ENCODE measurements at regions not wholly inside any gene's neighbourhood (a gene's known extent, or its start where the extent isn't known, plus 50 kb on each side); places are given as distances from the start of the nearest gene placed in this dataset.

DNA sequence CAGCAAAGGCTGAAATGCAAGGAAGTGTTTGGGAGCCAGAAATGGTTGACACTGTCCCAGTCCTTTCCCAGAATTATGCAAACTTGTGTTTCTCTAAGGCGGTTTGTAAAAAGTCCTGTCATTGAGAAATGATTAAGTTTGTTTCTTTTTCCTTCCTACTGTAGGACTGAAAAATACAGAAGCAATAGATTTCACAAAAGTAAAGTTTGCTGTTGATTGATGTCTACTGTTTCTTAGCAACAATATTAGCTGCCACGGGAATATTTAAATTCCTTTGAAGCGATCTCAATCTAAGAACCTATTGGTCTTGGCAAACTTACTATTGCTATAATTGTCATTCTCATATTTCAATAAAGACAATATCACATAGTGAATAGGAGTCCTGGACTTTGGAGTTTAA is 100.7 kb upstream of the IL12A start:
- no peak for FAIRE-seq

DNA sequence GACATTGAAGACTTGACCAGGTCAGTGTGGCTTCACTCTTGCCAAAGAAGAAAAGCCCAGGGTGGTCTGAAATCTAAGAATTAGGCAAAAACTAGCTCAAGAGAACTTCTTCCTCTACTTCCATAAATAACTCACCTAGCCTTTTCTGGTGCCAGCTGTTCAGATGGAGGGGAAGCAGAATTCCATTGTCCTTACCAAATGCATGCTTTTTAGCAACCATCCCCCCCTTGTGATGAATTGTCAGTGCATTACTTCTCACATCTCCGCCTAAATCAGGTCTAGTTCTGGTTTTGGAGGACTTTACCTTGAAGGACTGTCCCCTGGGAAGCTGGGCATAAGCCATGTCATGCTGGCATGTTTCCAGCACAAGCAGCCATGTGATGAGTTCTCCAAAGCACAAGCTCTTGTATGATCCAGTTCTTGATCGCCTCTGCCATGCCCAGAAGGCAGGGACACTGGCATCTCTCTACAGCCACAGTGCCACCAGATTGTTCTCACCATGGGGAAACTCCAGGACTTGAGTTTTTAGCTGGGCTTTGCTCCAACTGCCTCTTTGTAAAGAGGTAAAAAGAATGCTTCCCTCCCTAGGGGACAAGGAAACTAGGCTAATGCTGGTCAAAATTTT is 96.4 kb upstream of the IL12A start:
- no peak for FAIRE-seq

DNA sequence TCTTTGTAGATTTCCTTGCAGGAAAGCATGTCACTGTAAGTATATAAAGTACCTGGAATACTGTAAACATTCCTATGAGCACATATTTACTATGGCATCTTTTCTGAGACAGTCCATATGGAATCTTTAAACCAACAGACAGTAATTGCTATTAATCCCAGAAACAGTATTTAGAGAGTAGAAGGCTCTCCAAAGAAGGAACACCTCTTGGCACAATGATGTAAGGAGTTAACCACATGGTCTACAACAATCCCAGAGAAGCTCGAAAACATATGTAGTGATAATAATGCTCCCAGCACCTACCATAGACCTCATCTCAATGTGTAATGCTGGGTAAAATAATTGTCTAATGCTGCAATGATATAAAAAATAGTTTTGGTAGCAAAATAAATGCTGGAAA is 95.8 kb upstream of the IL12A start:
- FAIRE-seq: no peak

DNA sequence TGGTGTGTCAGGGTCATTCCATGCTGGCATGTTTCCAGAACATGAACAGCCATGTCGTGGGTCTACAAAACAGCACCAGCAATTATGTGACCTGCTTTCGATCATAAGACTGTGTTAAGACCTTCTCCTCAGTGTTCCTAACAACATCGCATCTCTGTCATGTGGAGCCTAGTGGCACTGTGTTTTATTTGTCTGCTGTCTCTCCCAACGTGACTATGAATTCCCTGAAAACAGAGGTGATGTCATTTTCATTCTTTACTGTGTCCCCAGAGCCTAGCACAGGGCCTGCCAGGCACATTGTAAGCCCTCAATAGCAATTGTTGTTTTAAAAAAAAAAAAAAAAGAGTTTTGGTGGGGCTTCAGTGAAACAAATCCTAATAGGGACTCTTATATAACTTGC is 94.2 kb upstream of the IL12A start:
- no peak for FAIRE-seq

DNA sequence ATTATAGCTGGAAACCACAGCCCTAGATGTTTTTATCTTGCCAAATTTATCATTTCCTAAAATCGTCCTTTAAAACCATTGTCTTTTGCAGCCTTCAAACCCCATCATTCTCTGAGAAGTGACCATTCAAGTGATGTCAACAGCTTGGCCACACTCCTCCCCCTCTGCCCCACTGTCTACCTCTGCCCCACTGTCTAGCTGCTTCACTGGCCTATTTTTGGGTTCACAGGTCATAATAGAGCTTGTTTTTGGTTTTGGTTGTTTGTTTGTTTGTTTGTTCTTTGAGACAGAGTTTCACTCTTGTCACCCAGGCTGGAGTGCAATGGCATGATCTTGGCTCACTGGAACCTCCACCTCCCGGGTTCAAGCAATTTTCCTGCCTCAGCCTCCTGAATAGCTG is 93.2 kb upstream of the IL12A start:
- FAIRE-seq: no peak

DNA sequence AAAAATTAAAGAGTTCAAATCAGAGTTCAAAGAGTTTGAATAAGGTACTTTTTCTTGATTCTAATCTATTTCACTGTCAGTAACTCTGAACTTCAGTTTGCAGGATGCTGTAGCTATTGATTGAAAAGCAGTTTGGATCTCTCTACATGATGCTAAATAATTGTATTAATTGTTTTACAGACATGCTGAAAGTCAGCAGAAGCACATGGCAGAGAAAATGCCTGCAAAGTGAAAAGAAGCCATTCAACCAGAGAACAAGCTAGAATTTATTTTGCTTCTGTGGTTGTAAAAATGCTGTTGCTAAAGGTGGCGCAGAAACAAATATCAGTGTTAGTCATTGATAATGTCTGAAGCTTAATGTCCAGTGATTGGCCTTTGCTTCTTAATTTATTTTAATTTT is 92.1 kb upstream of the IL12A start:
- FAIRE-seq: no peak

DNA sequence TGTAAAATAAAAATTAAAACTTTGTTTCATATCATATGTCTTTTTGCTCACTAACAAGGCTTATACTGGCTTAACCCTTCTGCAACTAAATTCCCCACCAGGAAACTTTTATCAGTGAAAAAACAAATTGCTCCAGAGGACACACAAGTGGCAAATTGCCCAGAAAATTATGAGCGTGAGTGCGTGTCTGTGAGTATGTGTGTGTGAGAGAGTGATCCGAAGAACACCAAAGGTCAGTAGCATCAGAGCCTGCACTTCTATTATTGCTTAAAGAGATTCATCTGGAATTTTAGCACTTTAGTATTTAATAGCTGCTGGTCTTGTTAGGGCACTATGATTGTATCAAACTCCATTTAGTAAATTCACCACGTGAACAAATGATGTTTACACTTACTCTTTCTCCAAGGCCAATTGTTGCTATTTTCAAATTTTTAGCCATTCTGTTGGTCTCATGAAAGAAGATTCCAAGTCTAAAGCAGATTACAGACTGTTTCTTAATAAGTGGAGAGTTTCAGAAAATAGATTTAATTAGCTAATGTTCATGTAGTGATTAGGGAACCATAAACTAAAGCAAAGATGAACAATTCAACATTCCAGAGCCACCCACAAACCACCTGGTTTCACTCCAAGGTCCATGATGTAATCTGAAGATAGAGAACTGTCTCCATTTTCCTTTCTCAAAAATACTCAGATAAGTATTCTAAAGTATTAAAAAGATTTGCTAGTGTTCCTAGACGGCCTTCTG is 91.1 kb upstream of the IL12A start:
- FAIRE-seq: no peak

DNA sequence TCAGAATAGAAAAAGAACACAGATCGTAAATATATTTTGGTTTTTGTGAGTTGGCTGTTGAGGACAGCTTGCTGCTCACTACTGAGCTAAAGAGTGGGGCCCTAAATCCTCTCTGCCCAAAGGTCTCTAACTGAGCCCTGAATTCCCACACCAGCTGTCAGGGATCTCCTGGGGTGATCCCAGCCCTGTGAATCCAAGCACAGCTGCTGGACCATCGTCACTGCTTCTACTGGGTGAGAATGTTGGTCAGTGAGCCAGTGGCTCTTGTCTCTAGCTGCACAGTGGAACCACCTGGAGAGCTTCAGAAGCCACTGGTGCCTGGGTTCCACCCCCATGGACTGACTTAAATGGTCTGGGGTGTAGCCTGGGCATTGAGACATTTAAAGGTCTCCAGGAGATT is 90.5 kb upstream of the IL12A start:
- FAIRE-seq: no peak

DNA sequence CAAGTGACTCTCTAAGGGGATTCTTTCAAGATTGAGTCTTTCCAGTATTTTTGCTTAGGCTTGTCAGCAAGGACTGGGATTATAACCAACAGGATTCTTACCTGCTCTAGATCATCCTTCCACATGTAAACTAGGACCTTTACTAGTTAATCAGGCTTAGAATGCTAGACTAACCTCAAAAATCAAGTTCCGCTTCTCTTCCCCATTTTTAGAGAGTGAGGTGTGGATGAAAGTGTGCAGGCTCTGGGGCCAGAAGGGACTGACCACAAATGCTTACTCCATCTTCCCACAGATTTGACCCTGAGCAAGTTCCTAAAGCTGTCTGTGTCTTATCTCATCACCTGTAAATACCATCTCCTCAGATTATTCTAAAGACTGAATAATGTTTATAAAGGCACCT is 89.5 kb upstream of the IL12A start:
- no peak for FAIRE-seq

DNA sequence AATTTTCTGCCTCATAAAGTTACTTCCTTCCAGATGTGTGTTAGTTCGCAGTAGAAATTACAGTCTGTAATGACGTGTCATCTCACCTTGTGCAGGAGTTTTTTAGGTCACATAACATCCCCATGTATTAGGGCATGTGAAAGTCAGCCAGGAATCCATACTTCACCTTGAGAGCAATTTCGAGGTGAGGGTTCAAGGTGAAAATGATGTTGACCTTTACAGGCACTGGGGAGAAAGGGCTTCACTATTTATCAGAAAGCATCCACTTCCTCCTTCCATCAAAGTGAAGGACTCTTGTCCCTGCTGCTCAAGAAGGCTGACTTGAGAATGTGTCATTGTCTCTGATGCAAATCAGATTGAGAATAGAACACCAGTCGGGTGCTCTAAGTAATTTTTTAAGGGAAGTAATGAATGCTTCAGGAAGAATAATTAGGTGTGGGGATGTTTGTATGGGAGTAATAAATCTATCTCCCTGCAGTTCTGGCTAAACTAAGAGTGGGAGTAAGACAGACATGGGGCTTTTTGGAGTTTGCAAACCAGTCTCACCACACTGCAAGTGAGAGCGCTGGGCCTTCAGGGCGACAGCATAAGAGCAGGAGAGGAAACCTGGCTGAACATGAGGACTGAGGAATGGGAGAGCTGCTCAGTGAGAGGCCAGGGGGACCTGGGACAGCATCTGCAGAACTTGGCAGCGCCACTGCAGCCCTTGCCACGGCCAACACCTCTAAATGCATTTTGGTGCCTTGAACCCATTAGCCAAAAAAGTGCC is 85.9 kb upstream of the IL12A start:
- FAIRE-seq: no peak

DNA sequence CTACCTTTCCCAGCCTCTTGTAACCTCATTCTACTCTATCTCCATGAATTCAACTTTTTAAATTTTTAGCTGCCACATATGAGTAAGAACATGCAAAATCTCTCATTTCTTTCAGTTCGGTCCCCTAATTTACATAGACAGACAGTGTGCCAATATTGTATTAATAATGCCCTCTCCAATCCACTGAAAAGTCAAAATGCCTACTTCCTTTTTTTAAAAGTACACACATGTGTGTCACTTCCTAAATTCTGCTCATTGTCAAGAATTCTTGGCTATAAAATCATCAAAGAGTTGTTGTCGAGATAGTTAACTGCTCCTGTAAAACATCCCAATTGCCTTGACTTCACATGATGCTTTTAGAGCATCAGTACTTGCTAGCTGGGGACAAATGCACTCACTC is 84.2 kb upstream of the IL12A start:
- FAIRE-seq: no peak

DNA sequence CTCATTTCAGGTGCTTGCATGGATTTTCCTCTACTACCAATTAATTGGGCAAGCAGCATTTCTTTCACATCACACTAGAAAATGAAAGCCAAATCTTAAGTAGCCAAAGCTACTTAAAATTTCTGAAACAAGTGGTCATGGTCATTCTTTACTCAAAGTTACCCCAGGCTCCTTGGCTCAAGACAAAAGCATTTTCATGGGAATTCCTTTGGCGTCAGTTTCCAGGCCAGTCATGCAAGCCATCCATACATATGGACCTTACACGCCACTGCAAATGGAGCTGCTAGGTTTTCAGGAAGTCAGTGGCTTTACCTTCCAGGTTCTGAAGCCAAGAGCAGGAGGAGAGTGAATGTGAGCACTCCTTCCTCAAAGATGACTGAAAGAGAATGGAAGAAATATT is 83.7 kb upstream of the IL12A start:
- FAIRE-seq: no peak

DNA sequence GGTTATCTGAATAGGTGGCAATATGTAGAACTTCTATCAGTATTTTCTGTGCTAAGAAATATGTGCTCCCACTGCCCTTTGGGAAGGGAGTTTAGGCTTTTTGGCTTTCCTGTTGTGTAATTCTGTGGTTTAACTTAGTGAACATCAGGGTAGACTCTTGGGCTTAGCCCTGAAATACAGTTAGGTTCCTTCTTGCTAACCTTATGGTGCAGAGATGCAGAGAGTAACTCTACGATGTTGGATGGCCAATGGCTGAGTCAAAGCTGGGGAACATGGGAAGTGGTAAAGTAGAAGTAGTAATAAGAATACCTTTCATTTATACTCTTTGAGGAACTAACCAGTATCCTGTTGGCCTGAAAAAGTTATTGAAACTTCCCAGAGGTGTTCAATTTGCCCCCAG is 80.8 kb upstream of the IL12A start:
- FAIRE-seq: no peak

DNA sequence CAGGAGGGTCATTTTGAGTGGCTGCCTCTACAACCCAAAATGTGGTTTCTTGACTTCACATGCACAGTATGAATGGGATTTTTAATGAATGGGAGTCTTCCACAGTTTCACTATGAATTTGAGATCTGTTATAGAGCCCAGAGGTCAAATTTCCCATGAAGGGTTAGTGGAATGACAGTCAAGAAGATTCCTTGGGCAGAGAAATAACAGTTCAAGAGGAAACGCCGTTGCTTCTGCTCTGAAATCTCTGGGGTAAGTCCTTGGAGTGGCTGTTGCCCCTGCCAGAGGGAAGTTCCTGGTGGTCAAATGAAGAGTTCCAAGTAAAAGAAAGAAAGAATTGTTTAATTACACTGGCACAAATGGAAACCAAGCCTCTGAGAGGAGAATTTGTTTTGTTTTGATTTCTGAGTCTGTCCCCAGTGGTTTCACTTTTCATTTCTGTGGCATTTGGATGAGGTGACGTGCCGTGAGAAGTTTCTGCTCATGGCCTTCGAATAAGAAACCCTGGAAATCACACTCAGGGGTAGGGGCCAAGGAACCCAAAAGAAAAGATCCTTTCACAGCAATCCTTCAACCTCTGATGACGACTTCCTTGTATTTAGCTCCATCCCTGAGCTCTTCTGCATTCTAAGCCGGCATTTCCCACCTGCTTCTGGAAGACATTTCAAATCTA is 77.5 kb upstream of the IL12A start:
- FAIRE-seq: no peak

DNA sequence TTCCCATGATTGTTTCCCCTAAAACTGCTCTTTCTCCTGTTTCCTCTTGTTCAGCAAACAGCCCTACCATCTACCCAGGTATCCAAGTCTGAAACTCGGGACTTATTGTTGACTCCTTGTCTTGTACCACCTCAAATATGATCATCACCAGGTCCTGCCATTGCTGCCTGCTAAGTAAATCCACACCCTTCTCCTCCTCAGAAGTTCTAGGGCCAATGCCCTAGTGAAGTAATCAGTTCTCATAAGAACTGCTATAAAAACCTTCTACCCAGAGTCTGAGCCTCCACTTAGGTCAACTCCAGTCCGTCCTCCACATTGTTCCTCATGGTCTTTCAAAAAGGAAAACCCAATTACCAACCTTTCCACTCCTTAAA is 77.0 kb upstream of the IL12A start:
- no peak for FAIRE-seq

DNA sequence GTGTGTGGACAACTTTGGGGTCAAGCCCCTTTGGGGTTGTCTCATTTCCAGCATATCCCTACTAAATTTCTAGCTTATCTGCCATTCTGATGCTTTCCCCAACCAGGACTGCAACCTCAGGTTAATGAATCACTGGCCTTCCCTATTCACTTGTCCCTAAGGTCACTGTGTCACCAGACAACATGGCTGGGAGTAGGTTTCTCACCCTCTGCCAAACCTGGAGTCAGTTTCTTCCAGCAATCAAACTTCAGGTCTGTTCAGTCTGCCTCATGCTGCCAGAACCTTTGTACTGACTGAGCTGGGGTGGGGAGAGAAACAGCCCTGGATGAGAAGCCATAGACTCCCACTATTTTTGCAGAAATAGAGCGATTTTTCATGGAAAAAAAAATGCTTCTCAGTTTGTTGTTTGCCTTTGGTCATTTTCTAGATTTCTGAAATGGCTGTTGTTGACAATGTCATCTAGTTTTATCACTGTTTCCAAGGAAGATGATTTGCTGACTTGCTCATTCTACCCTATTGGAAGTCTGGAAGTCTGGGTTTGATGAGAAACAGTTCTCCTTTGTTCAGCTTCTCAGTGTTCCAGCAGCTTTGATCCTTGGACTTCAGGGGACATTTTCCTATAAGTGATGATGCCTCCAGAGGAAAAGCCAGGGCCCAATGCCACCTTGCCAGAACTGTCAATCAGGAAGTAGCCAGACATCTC is 74.8 kb upstream of the IL12A start:
- FAIRE-seq: no peak

DNA sequence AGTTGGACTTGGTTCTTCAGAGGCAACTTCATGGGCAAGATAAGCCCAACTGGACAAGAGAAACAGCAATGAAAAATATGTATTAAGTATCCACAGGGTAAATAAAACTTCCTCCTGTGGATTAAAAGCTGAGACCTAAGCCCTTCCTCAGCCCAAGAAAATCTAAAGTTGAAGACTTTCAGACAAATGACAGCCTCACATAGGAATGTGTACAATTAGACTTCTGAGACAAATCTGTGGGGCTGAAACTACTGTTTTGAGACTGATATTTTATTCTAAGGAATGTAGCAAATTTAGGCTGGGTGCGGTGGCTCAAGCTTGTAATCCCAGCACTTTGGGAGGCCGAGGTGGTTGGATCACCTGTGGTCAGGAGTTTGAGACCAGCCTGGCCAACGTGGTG is 74.2 kb upstream of the IL12A start:
- FAIRE-seq: no peak

DNA sequence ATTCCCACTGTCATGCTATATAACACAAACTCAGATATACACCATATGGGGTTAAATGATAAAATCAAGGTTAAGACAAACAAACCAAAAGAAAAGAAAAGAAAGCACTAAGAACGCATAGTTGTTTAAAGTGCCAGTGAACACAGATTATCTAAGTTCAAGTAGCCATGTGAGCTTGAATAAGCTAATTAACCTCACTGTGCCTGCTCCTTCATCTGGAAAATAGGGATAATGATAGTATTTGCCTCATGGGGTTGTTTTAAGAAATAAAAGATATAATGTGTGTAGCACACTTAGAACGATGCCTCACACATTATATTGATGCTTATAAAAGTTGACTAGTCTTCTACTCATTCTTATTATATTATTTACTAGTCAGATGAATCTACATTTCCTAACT is 72.6 kb upstream of the IL12A start:
- no peak for FAIRE-seq

DNA sequence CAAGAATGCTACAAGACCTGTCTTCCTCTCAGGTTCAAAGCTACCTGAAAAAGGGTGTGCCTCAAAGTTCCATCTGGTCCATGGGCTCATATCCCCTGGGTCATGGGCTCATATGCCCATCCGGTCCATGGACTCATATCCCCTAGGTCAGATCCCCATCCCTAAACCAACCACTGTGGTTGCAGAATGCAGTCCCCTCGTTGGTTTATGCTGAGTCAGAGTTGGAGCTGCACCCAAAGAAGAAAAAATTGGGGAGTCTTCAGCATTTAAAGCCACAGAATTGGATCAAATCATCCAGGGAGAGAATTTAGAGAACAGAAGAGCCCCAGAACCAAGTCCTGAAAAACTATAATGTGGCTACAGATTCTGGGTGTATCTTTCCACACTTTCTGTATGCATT is 71.5 kb upstream of the IL12A start:
- FAIRE-seq: no peak

DNA sequence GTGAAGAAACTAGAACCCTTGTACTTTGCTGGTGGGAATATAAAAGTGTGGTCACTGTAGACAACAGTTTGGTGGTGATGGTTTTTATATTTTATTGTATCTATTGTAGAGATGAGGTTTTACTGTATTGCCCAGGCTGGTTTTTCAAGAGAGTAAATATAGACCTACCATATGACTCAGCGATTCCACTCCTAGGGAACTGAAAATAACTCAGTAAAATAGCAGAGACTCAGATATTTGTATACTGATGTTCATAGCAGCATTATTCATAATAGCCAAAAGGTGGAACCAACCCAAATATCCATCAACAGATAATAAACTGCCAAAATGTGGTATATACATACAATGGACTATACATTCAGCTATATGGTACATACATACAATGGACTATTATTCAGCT is 68.8 kb upstream of the IL12A start:
- FAIRE-seq: no peak

DNA sequence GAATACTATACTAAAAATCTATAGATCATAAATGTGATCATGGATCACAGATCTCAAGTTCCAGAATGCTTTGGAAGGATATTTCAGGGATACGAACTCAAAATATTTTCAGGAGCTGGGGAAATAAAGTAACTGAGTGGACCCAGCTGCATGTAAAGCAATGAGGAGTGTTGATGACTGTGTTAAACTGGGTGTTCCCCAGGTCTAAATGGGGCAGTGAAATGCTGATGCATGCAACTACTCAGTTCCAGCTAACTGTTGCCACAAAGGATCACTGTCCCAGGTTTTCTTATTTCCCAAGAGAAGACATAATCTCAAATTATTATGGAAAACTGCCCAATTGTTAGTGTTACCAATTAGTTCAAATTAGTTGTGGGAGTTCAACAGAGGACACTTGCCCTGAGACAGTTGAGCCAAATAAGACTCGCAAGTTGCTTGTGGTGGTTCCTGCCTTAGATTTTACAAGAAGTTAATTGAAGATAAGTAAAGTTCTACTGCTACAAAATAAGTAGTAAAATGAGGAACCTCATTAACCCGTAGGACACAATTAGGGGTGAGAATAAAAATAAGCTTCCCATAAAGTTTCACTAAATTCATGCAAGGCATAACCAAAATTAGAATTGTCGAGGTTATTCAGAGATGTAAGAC is 66.3 kb upstream of the IL12A start:
- no peak for FAIRE-seq

DNA sequence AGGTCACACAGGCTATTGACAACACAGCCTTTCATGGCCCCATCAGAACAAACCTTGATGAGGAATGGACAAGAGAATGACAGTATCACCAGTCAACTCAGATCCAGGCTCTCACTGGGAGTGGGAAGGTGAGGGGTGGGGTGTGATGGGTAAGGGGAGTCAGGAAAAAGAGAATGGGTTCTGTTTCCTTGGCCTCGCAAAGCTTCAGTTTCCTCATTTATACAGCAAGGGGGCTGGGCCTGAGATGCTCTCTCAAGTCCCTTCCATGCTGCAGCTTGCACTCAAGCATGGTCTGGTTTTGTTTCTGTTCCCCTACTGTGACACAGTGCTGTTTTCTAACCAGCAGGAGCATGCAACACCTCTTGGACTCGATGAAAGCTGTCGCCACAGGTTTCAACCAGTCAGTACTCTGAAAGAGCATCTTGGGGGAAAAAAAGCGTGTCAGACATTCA is 65.7 kb upstream of the IL12A start:
- no peak for FAIRE-seq

DNA sequence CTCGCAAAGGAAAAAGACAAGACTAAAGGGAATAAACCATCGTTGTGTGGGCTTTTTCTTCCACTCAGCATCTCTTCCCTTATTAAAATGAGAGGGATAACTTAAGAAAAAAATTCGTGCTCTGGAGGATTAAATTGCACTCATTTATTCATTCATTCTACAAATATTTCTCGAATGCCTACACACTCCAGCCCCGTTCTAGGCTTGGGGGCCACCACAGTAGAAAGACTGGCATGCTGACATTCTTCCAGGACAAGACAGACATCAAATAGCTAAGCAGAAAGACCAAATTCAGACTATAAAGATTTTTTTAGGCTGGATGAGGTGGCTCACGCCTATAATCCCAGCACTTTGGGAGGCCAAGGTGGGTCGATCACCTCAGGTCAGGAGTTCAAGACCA is 65.3 kb upstream of the IL12A start:
- FAIRE-seq: no peak
